SU-DHL-6 (cell line): ENCODE measurements at regions not wholly inside any gene's neighbourhood (a gene's known extent, or its start where the extent isn't known, plus 50 kb on each side); places are given as distances from the start of the nearest gene placed in this dataset.

ENCODE experiments used
- H2AFZ ChIP-seq: fragments of 200-600 bp; sonication (generic); 2 replicates; pipeline ENCODE4 v1.6.1; 2014; ENCODE audit warnings: low read depth, mild to moderate bottlenecking, moderate library complexity, mixed read lengths, antibody characterized with exemption, low read length; ENCODE audit not compliant: severe bottlenecking
- H3F3A ChIP-seq: fragments of 200-600 bp; shearing (Covaris generic); 2 replicates; pipeline ENCODE4 v1.6.0; 2016; ENCODE audit warnings: antibody characterized with exemption, mild to moderate bottlenecking; ENCODE audit not compliant: insufficient read depth
- H3K27ac ChIP-seq: fragments of 200-600 bp; sonication (generic); 2 replicates; pipeline ENCODE4 v1.5.1; 2016; ENCODE audit warnings: low read depth, mild to moderate bottlenecking, low read length, moderate library complexity, mixed read lengths
- H3K27me3 ChIP-seq: fragments of 200-600 bp; sonication (generic), shearing (Covaris generic); 2 replicates; pipeline ENCODE4 v1.6.0; 2014; ENCODE audit warnings: mild to moderate bottlenecking, low read length
- H3K36me3 ChIP-seq: fragments of 200-600 bp; sonication (generic); 2 replicates; pipeline ENCODE4 v1.6.1; 2014; ENCODE audit warnings: mild to moderate bottlenecking, low read length, mixed read lengths
- H3K4me2 ChIP-seq: fragments of 300-600, 200-600 bp; shearing (Covaris generic), sonication (generic); 2 replicates; pipeline ENCODE4 v1.6.0; 2014; ENCODE audit warnings: low read length, low read depth, mild to moderate bottlenecking; ENCODE audit not compliant: poor library complexity, severe bottlenecking
- H3K4me3 ChIP-seq: fragments of 200-600 bp; sonication (generic); 2 replicates; pipeline ENCODE4 v1.5.1; 2014; ENCODE audit warnings: antibody characterized with exemption, low read length, mild to moderate bottlenecking, mixed read lengths; ENCODE audit not compliant: insufficient read depth, poor library complexity, severe bottlenecking
- H3K79me2 ChIP-seq: fragments of 200-600 bp; sonication (generic); 2 replicates; pipeline ENCODE4 v1.6.1; 2014; ENCODE audit warnings: mild to moderate bottlenecking, low read length, moderate library complexity; ENCODE audit not compliant: insufficient read depth
- H3K9ac ChIP-seq: fragments of 200-600 bp; sonication (generic); 2 replicates; pipeline ENCODE4 v1.7.0; 2014; ENCODE audit warnings: mild to moderate bottlenecking, low read length
- H3K9me2 ChIP-seq: fragments of 200-600 bp; sonication (generic); replicated peaks from 2 replicates; pipeline ENCODE4 v1.6.1; 2014; ENCODE audit warnings: low read length; ENCODE audit not compliant: insufficient read depth
- H3K9me3 ChIP-seq: fragments of 200-600 bp; sonication (generic); 2 replicates; pipeline ENCODE4 v1.6.1; 2014; ENCODE audit warnings: low read length, mixed read lengths; ENCODE audit not compliant: insufficient read depth
- H4K20me1 ChIP-seq: fragments of 200-600 bp; sonication (generic); 2 replicates; pipeline ENCODE4 v1.6.1; 2014; ENCODE audit warnings: low read depth, mild to moderate bottlenecking, antibody characterized with exemption, low read length, moderate library complexity, mixed read lengths
- CTCF ChIP-seq: fragments of 200-600 bp; sonication (generic); IDR thresholded peaks from one replicate; pipeline ENCODE4 v1.5.1; 2017; ENCODE audit warnings: antibody characterized with exemption, mild to moderate bottlenecking, low read length, moderate library complexity; ENCODE audit not compliant: insufficient read depth, poor library complexity, severe bottlenecking
- EZH2phosphoT487 ChIP-seq: fragments of 200-600 bp; sonication (generic), shearing (Covaris generic); conservative IDR thresholded peaks from 2 replicates; pipeline ENCODE4 v1.6.1; 2018; ENCODE audit warnings: mild to moderate bottlenecking, antibody characterized with exemption, low read length, moderate library complexity, mixed read lengths

- H3K9ac ChIP-seq: no peak overlapping the region
- H3F3A ChIP-seq: no peaks in the 10 kb centered on the region
- no peak overlapping the region for H2AFZ ChIP-seq
- no peak overlapping the region for H3K4me3 ChIP-seq
- H3K4me2 ChIP-seq: no peak overlapping the region
- no peak overlapping the region for H3K27ac ChIP-seq
- no peaks in the 10 kb centered on the region for H3K9me3 ChIP-seq
- no peaks in the 10 kb centered on the region for H3K36me3 ChIP-seq
- H3K79me2 ChIP-seq: no peaks in the 10 kb centered on the region
- H3K9me2 ChIP-seq: no peaks in the 10 kb centered on the region
- TF ChIP-seq CTCF: no peak
- TF ChIP-seq EZH2phosphoT487: no peak
- H3K27me3 ChIP-seq: no peaks in the 10 kb centered on the region
- no peaks in the 10 kb centered on the region for H4K20me1 ChIP-seq
Observed at GRCh38 chrX:20361890-20362262, 95.2 kb upstream of the RPS6KA3 start.

GRCh38 chrX:20361081-20361889 lies 94.6 kb upstream of the RPS6KA3 start:
- H4K20me1 ChIP-seq: no peaks in the 10 kb centered on the region
- no peaks in the 10 kb centered on the region for H3K9me3 ChIP-seq
- H3K79me2 ChIP-seq: no peaks in the 10 kb centered on the region
- no peaks in the 10 kb centered on the region for H3K36me3 ChIP-seq
- H3F3A ChIP-seq: no peaks in the 10 kb centered on the region
- no peaks in the 10 kb centered on the region for H3K9me2 ChIP-seq
- no peak overlapping the region for H3K4me3 ChIP-seq
- no peak for TF ChIP-seq EZH2phosphoT487
- TF ChIP-seq CTCF: no peak
- no peak overlapping the region for H3K4me2 ChIP-seq
- no peak overlapping the region for H3K9ac ChIP-seq
- no peaks in the 10 kb centered on the region for H3K27me3 ChIP-seq
- H3K27ac ChIP-seq: no peak overlapping the region
- no peak overlapping the region for H2AFZ ChIP-seq

GRCh38 chrX:20355187-20355586 lies 88.5 kb upstream of the RPS6KA3 start:
- no peaks in the 10 kb centered on the region for H3K36me3 ChIP-seq
- H4K20me1 ChIP-seq: no peaks in the 10 kb centered on the region
- no peak overlapping the region for H3K27ac ChIP-seq
- no peak overlapping the region for H3K4me3 ChIP-seq
- no peaks in the 10 kb centered on the region for H3K9me2 ChIP-seq
- no peaks in the 10 kb centered on the region for H3K27me3 ChIP-seq
- no peak overlapping the region for H2AFZ ChIP-seq
- no peak overlapping the region for H3K4me2 ChIP-seq
- no peak for TF ChIP-seq CTCF
- no peak for TF ChIP-seq EZH2phosphoT487
- no peaks in the 10 kb centered on the region for H3K79me2 ChIP-seq
- H3F3A ChIP-seq: no peaks in the 10 kb centered on the region
- H3K9me3 ChIP-seq: no peaks in the 10 kb centered on the region
- H3K9ac ChIP-seq: no peak overlapping the region
